ENCODE measurements at regions not wholly inside any gene's neighbourhood (a gene's known extent, or its start where the extent isn't known, plus 50 kb on each side); places are given as distances from the start of the nearest gene placed in this dataset.

DNA sequence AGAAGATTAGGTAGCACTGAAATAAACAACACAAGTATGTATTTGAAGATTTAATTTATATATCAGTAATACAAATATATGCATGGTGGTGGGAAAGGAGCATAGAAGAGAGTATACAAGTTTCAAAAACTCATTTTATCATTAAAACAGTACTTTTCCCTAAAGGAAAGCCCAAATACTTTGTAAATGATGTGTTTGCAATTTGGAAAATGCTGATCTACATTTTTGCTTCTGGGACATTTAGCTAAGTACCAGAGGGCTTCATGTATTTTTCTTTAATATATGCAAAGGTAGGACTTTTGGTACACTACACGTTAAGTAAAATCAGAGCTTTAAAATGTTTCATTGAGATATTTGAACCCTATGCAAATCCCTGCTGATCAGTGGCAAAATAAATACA lies 1624.2 kb downstream of the SUCLG1 start:
- TF ChIP-seq, protein P1, sequence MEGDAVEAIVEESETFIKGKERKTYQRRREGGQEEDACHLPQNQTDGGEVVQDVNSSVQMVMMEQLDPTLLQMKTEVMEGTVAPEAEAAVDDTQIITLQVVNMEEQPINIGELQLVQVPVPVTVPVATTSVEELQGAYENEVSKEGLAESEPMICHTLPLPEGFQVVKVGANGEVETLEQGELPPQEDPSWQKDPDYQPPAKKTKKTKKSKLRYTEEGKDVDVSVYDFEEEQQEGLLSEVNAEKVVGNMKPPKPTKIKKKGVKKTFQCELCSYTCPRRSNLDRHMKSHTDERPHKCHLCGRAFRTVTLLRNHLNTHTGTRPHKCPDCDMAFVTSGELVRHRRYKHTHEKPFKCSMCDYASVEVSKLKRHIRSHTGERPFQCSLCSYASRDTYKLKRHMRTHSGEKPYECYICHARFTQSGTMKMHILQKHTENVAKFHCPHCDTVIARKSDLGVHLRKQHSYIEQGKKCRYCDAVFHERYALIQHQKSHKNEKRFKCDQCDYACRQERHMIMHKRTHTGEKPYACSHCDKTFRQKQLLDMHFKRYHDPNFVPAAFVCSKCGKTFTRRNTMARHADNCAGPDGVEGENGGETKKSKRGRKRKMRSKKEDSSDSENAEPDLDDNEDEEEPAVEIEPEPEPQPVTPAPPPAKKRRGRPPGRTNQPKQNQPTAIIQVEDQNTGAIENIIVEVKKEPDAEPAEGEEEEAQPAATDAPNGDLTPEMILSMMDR (IDR thresholded peaks at IDR 0.05; ENCODE audit: low read length) = no peak
- TF ChIP-seq EZH2 (IDR thresholded peaks at IDR 0.05; ENCODE audit: borderline replicate concordance, low read length) = no peak
